Smooth muscle cell (in vitro differentiated cells): ENCODE measurements at regions not wholly inside any gene's neighbourhood (a gene's known extent, or its start where the extent isn't known, plus 50 kb on each side); places are given as distances from the start of the nearest gene placed in this dataset.

Source experiments
- DNase-seq: peaks from one replicate; lab custom pipeline; 2025; ENCODE audit not compliant: unreplicated experiment; lab: John Stamatoyannopoulos, UW
- H2AFZ ChIP-seq: fragments of 200-600 bp; sonication (generic); 2 replicates; pipeline ENCODE4 v1.6.0; 2016; ENCODE audit warnings: antibody characterized with exemption, low read depth, mild to moderate bottlenecking
- H3F3A ChIP-seq: fragments of 200-600 bp; sonication (generic); 2 replicates; pipeline ENCODE4 v1.6.0; 2017; ENCODE audit warnings: antibody characterized with exemption, low read depth
- H3K27ac ChIP-seq: fragments of 200-600 bp; sonication (generic); 2 replicates; pipeline ENCODE4 v1.5.1; 2016; ENCODE audit warnings: low read depth, mild to moderate bottlenecking
- H3K27me3 ChIP-seq: fragments of 200-600 bp; sonication (generic); 2 replicates; pipeline ENCODE4 v1.6.1; 2016; ENCODE audit warnings: low read depth, mild to moderate bottlenecking
- H3K36me3 ChIP-seq: fragments of 200-600 bp; sonication (generic); 2 replicates; pipeline ENCODE4 v1.5.1; 2016; ENCODE audit warnings: low read depth
- H3K4me1 ChIP-seq: fragments of 200-600 bp; sonication (generic); 2 replicates; pipeline ENCODE4 v1.5.1; 2016; ENCODE audit warnings: low read depth
- H3K4me2 ChIP-seq: fragments of 200-600 bp; sonication (generic); 2 replicates; pipeline ENCODE4 v1.6.0; 2016; ENCODE audit warnings: mild to moderate bottlenecking
- H3K4me3 ChIP-seq: fragments of 200-600 bp; sonication (generic); 2 replicates; pipeline ENCODE4 v1.5.1; 2016; ENCODE audit warnings: mild to moderate bottlenecking
- H3K79me2 ChIP-seq: fragments of 200-600 bp; sonication (generic); 2 replicates; pipeline ENCODE4 v1.6.0; 2016; ENCODE audit warnings: low read depth, mild to moderate bottlenecking
- H3K9ac ChIP-seq: fragments of 200-600 bp; sonication (generic); 2 replicates; pipeline ENCODE4 v1.6.0; 2016; ENCODE audit warnings: low read depth
- H3K9me3 ChIP-seq: fragments of 200-600 bp; sonication (generic); replicated peaks from 2 replicates; pipeline ENCODE4 v1.5.1; 2016; ENCODE audit warnings: low read depth
- H4K20me1 ChIP-seq: fragments of 200-600 bp; sonication (generic); 2 replicates; pipeline ENCODE4 v1.6.0; 2016; ENCODE audit warnings: low read depth
- WGBS: methylation state at CpG from one replicate; pipeline ENCODE4 v1.1.7; 2016; ENCODE audit warnings: low lambda C conversion rate; 5-methylcytosine and 5-hydroxymethylcytosine counted together
- TF ChIP-seq, protein P1 (sequence below): fragments of 200-600 bp; sonication (generic); IDR thresholded peaks from 2 replicates; pipeline ENCODE4 v1.5.1; 2017; ENCODE audit warnings: borderline replicate concordance, mild to moderate bottlenecking, antibody characterized with exemption; ENCODE audit not compliant: insufficient read depth, poor library complexity, severe bottlenecking

DNA sequence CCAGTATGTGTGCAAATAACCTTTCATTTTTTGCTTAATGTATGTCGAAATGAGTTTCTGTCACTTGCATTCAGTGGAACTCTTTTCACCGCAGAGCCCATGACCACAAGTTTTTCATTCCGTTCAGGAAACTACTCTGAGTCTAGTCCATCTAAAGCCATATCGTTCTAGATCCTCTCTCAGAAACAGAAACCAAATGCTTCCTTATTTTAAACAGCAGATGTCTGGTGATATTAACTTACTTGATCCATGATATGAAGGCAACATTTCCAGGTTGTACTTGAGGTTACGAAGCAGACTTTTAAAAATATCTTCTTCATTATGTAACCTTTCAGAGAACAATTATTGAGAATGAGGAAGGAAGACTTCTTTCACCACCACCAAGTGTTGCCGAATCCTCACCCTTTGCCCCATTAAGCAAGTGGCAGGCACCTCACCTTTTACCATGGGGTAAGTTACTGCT is 72.4 kb upstream of the GNAQ start:
- no peaks in the 10 kb centered on the region for H3F3A ChIP-seq
- H3K9ac ChIP-seq: no peak overlapping the region
- TF ChIP-seq, protein P1, sequence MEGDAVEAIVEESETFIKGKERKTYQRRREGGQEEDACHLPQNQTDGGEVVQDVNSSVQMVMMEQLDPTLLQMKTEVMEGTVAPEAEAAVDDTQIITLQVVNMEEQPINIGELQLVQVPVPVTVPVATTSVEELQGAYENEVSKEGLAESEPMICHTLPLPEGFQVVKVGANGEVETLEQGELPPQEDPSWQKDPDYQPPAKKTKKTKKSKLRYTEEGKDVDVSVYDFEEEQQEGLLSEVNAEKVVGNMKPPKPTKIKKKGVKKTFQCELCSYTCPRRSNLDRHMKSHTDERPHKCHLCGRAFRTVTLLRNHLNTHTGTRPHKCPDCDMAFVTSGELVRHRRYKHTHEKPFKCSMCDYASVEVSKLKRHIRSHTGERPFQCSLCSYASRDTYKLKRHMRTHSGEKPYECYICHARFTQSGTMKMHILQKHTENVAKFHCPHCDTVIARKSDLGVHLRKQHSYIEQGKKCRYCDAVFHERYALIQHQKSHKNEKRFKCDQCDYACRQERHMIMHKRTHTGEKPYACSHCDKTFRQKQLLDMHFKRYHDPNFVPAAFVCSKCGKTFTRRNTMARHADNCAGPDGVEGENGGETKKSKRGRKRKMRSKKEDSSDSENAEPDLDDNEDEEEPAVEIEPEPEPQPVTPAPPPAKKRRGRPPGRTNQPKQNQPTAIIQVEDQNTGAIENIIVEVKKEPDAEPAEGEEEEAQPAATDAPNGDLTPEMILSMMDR: no peak
- H3K4me3 ChIP-seq: no peak overlapping the region
- no peaks in the 10 kb centered on the region for H3K36me3 ChIP-seq
- WGBS: 93% methylated on average over 6 of the region's 6 CpGs
- no peaks in the 10 kb centered on the region for H3K4me1 ChIP-seq
- H3K27me3 ChIP-seq: peaks cover 8% of the 10 kb centered on the region
- no peak overlapping the region for H3K27ac ChIP-seq
- H4K20me1 ChIP-seq: no peaks in the 10 kb centered on the region
- H3K79me2 ChIP-seq: no peaks in the 10 kb centered on the region
- DNase-seq: no peak
- no peak overlapping the region for H2AFZ ChIP-seq
- H3K4me2 ChIP-seq: no peak overlapping the region
- H3K9me3 ChIP-seq: no peaks in the 10 kb centered on the region

DNA sequence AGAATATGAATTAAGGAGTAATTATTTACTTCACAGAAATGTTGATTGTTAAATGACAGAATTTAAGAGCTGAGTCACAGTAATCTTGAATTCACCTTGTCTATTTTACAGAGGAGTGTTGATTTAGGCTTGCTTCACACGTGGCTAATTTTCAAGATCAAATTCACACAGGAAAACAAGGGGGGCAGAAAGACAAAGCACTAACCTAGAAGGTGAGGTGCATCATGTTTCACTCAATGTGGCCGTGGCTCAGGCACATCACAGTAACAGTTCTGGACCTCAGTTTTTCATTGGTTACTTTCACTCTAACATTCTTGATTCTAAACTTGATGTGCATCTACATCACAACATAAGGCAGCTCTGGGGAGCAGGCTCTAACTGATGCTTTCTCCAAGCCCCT is 69.6 kb upstream of the GNAQ start:
- H3K9ac ChIP-seq: no peak overlapping the region
- no peaks in the 10 kb centered on the region for H4K20me1 ChIP-seq
- no peaks in the 10 kb centered on the region for H3K9me3 ChIP-seq
- WGBS: 38% methylated on average over 2 of the region's 2 CpGs
- no peak overlapping the region for H2AFZ ChIP-seq
- H3K27me3 ChIP-seq: peaks cover 20% of the 10 kb centered on the region
- TF ChIP-seq, protein P1: no peak
- no peaks in the 10 kb centered on the region for H3K79me2 ChIP-seq
- H3K4me3 ChIP-seq: no peak overlapping the region
- DNase-seq: no peak
- no peaks in the 10 kb centered on the region for H3K4me1 ChIP-seq
- no peak overlapping the region for H3K27ac ChIP-seq
- H3K4me2 ChIP-seq: no peak overlapping the region
- H3K36me3 ChIP-seq: no peaks in the 10 kb centered on the region
- H3F3A ChIP-seq: no peaks in the 10 kb centered on the region

DNA sequence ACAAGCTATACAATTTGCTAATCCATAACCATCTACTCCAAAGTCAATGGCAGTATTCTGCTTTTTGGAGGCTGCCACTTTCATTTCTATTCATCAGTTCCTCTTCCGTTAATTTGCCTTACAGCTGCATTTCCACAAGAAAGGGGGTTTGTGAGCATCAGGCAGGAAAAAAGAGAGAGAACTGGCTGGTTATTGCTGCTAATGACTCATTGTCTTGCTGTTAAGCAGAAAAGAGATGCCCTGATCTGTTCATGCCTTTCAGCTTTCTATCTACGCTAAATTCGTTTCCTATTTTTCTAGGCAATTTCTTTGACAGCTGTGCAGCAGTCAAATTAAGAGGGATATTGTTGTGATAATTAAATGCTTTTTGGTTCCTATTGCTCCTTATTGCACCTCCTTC is 65.9 kb upstream of the GNAQ start:
- no peaks in the 10 kb centered on the region for H3K79me2 ChIP-seq
- H2AFZ ChIP-seq: no peak overlapping the region
- H3K4me3 ChIP-seq: no peak overlapping the region
- peaks cover 12% of the 10 kb centered on the region for H3K27me3 ChIP-seq
- no peaks in the 10 kb centered on the region for H3K9me3 ChIP-seq
- no peaks in the 10 kb centered on the region for H3K4me1 ChIP-seq
- WGBS: 62% methylated on average over 3 of the region's 3 CpGs
- H3K9ac ChIP-seq: no peak overlapping the region
- no peak for DNase-seq
- H4K20me1 ChIP-seq: no peaks in the 10 kb centered on the region
- TF ChIP-seq, protein P1: no peak
- no peak overlapping the region for H3K27ac ChIP-seq
- H3K4me2 ChIP-seq: no peak overlapping the region
- H3K36me3 ChIP-seq: no peaks in the 10 kb centered on the region
- H3F3A ChIP-seq: no peaks in the 10 kb centered on the region

DNA sequence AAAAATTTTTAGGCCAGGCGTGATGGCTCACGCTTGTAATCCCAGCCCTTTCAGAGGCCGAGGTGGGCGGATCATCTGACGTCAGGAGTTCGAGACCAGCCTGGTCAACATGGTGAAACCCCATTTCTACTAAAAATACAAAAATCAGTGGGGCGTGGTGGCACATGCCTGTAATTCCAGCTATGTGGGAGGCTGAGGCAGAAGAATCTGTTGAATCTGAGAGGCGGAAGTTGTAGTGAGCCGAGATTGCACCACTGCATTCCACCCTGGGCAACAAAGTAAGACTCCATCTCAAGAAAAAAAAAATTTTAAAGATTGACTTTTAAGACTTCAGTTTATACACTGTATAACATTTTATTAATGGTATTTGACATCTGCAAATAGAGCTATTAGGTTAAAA is 60.1 kb upstream of the GNAQ start:
- WGBS: 90% methylated on average over 9 of the region's 9 CpGs
- no peaks in the 10 kb centered on the region for H3K4me1 ChIP-seq
- H3K4me3 ChIP-seq: no peak overlapping the region
- no peaks in the 10 kb centered on the region for H3K36me3 ChIP-seq
- no peak for DNase-seq
- no peaks in the 10 kb centered on the region for H3F3A ChIP-seq
- H2AFZ ChIP-seq: no peak overlapping the region
- TF ChIP-seq, protein P1: no peak
- peaks cover 1% of the 10 kb centered on the region for H3K27me3 ChIP-seq
- no peak overlapping the region for H3K4me2 ChIP-seq
- H3K27ac ChIP-seq: no peak overlapping the region
- H4K20me1 ChIP-seq: no peaks in the 10 kb centered on the region
- H3K79me2 ChIP-seq: no peaks in the 10 kb centered on the region
- H3K9ac ChIP-seq: no peak overlapping the region
- no peaks in the 10 kb centered on the region for H3K9me3 ChIP-seq
